ENCODE measurements at regions not wholly inside any gene's neighbourhood (a gene's known extent, or its start where the extent isn't known, plus 50 kb on each side); places are given as distances from the start of the nearest gene placed in this dataset.

DNA sequence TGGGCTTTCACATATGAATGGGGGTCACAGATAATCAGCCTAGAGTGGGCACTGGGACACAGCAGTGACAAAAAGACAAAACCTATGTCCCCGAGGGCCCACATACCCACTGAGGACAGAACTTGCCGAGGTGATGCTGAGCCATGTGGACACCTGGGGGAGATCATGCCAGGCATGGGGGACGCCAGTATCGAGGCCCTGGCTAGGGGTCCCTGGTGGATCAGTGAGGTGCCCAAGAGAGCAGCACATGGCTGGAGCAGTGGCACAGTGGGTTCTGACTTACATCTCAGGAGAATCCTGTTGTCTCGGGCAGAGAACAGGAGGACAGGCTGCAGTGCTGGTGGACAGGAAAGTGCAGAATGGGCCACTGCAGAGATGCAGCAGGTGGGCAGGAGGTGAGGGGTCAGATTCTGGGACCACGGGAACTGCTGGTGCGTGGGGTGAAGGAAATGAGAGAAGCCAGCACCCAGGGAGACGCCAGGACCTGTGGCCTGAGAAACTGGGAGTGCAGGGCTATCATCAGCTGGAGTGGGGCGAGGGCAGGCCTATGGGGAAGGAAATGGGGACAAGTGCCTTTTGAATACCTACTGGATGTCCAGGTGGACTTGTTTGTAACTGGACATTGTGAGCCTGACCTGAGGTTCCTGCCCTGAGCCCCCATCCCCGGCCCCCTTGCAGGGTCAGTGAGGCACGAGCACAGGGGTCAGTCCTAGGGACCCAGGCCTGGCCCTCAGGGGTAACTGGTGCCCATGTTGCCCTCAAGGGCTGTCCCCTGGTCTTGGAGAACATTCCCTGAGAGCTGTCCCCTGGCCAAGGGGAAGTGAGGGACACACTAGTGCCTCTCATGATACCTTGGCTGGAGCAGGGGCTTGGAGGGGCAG is 91.2 kb upstream of the RET start:
- no peak overlapping the region for H3K4me3 ChIP-seq
- TF ChIP-seq, protein P1, sequence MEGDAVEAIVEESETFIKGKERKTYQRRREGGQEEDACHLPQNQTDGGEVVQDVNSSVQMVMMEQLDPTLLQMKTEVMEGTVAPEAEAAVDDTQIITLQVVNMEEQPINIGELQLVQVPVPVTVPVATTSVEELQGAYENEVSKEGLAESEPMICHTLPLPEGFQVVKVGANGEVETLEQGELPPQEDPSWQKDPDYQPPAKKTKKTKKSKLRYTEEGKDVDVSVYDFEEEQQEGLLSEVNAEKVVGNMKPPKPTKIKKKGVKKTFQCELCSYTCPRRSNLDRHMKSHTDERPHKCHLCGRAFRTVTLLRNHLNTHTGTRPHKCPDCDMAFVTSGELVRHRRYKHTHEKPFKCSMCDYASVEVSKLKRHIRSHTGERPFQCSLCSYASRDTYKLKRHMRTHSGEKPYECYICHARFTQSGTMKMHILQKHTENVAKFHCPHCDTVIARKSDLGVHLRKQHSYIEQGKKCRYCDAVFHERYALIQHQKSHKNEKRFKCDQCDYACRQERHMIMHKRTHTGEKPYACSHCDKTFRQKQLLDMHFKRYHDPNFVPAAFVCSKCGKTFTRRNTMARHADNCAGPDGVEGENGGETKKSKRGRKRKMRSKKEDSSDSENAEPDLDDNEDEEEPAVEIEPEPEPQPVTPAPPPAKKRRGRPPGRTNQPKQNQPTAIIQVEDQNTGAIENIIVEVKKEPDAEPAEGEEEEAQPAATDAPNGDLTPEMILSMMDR (IDR thresholded peaks at IDR 0.05), result no peak
- no peak for TF ChIP-seq POLR2AphosphoS5 (IDR thresholded peaks at IDR 0.05)
- no peak for TF ChIP-seq POLR2A (IDR thresholded peaks at IDR 0.05)
- no peak overlapping the region for H3K27ac ChIP-seq
- H3K36me3 ChIP-seq, result no peaks in the 10 kb centered on the region
- no peaks in the 10 kb centered on the region for H3K27me3 ChIP-seq (replicated peaks; ENCODE audit: insufficient read depth)
- DNase-seq (ENCODE audit: low spot score), result no peak
- intact Hi-C loops (cut with DNase I), result no loop called here
- H3K4me1 ChIP-seq (replicated peaks), result no peaks in the 10 kb centered on the region
- H3K9me3 ChIP-seq, result no peaks in the 10 kb centered on the region
- WGBS, result 90% methylated on average over 11 of the region's 11 CpGs

DNA sequence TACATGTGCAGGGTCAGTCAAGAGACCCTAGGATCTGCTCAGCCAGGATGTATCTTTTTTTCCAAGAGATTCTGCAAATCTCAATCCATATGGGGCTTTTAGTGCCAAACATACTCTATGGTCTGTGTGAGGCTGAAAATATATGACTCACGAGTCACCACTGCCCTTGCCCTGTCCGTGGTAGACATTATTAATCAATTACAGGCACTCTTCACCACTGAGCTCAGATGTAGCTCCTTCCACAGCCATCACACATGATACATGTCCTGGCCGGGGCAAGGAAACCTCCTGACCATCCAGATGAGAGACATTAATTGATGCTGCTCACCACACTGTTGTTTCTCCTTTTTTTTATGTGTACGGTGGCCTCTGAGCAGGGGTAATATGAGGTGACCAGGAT is 90.2 kb upstream of the RET start:
- Histone ChIP-seq H3K4me3 (no peak overlapping the region), H3K27ac (no peak overlapping the region), H3K27me3 (replicated peaks; ENCODE audit: insufficient read depth) (no peaks in the 10 kb centered on the region), H3K4me1 (replicated peaks) (no peaks in the 10 kb centered on the region), H3K36me3 (no peaks in the 10 kb centered on the region), H3K9me3 (no peaks in the 10 kb centered on the region)
- TF ChIP-seq POLR2AphosphoS5 (IDR thresholded peaks at IDR 0.05) (no peak), POLR2A (IDR thresholded peaks at IDR 0.05) (no peak)
- TF ChIP-seq, protein P1 (IDR thresholded peaks at IDR 0.05), result no peak
- intact Hi-C loops (cut with DNase I), result no loop called here
- WGBS, result 67% methylated on average over 4 of the region's 4 CpGs
- no peak for DNase-seq (ENCODE audit: low spot score)

DNA sequence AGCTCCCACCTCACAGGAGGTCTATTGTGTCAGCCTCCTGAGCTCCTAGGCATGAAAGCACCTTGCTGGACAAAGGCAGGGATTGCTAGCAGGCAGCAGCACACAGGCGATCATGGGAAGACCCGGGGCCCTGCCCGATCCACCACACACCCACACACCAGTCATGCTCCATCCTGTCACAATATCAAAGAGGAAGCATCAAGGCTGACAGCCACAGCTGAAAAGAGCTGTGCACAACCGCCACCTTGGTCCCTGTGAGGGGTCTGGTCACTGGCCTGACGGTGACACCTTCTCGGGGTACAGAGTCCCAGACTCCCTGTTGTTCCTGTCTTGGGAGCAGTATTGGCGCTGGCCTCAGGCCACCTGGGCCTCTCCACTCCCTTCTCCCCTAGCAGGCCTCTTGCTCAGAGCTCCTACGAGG is 89.7 kb upstream of the RET start:
- Histone ChIP-seq H3K9me3 (no peaks in the 10 kb centered on the region), H3K4me3 (no peak overlapping the region), H3K27me3 (replicated peaks; ENCODE audit: insufficient read depth) (no peaks in the 10 kb centered on the region), H3K27ac (no peak overlapping the region), H3K36me3 (no peaks in the 10 kb centered on the region), H3K4me1 (replicated peaks) (no peaks in the 10 kb centered on the region)
- WGBS, result 83% methylated on average over 8 of the region's 8 CpGs
- TF ChIP-seq POLR2A (IDR thresholded peaks at IDR 0.05) (no peak), POLR2AphosphoS5 (IDR thresholded peaks at IDR 0.05) (no peak)
- TF ChIP-seq, protein P1 (IDR thresholded peaks at IDR 0.05), result no peak
- intact Hi-C loops (cut with DNase I), result no loop called here
- DNase-seq (ENCODE audit: low spot score), result no peak

DNA sequence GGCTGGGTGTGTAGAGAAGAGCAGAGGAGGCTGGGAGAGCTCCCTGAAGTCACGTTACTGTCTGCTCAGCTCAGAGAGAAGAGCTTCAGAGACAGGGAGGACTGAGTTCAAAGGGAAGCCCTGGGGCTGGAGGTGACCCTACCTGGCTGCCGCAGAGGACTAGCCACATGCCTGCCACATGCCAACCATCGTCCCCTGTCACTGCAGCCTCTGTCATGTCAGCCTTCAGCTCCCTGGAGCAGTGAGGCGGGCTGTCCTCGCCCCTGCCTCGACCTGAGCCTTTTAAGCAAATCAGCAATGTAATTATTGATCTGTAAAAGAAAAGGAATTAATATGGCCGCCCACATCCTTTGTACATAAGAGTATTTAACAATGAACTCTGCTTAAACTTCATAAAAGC is 89.3 kb upstream of the RET start:
- Histone ChIP-seq H3K27me3 (replicated peaks; ENCODE audit: insufficient read depth) (no peaks in the 10 kb centered on the region), H3K36me3 (no peaks in the 10 kb centered on the region), H3K4me3 (no peak overlapping the region), H3K27ac (no peak overlapping the region), H3K4me1 (replicated peaks) (no peaks in the 10 kb centered on the region), H3K9me3 (no peaks in the 10 kb centered on the region)
- WGBS, result 86% methylated on average over 7 of the region's 7 CpGs
- TF ChIP-seq, protein P1 (IDR thresholded peaks at IDR 0.05), result no peak
- DNase-seq (ENCODE audit: low spot score), result no peak
- intact Hi-C loops (cut with DNase I), result no loop called here

DNA sequence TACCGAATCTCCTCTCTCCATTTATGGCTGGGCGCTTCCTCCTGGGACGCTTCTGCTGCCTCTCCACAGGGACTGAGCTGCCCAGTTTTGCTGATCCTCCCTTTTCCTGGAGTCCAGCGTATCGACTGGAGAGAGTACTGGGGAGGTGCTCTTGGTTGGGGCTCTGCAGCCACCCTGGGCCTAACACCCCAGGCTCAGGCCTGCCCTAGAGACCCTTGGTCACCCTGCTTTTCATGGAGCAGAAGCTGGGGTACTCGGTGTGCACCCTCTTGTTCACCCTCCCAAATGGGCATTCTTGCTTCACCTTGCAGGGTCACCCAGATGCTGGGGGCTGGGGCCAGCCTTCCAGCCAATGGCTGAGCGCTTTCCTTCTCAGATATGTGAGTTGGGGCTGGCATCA is 88.8 kb upstream of the RET start:
- Histone ChIP-seq H3K27me3 (replicated peaks; ENCODE audit: insufficient read depth) (no peaks in the 10 kb centered on the region), H3K9me3 (no peaks in the 10 kb centered on the region), H3K27ac (no peak overlapping the region), H3K36me3 (no peaks in the 10 kb centered on the region), H3K4me1 (replicated peaks) (no peaks in the 10 kb centered on the region), H3K4me3 (no peak overlapping the region)
- TF ChIP-seq, protein P1 (IDR thresholded peaks at IDR 0.05), result no peak
- TF ChIP-seq POLR2AphosphoS5 (IDR thresholded peaks at IDR 0.05) (no peak), POLR2A (IDR thresholded peaks at IDR 0.05) (no peak)
- 88% methylated on average over 7 of the region's 7 CpGs for WGBS
- intact Hi-C loops (cut with DNase I), result no loop called here
- DNase-seq (ENCODE audit: low spot score), result no peak

All from prostate gland (tissue), 2 donors.